IMR-90 (cell line): ENCODE measurements at regions not wholly inside any gene's neighbourhood (a gene's known extent, or its start where the extent isn't known, plus 50 kb on each side); places are given as distances from the start of the nearest gene placed in this dataset.

ENCODE experiments used
- ATAC-seq: fragments of 200-7000 bp; cut with Tn5 transposase; 2 replicates; pipeline ENCODE4 v1.9.1; 2020; ENCODE audit warnings: low read depth, mild to moderate bottlenecking, moderate library complexity
- BruUV-seq: library from RNA; stranded (reverse); fragments of 400-500 nt; replicated peaks from 2 replicates; lab custom pipeline; 2021; lab: Mats Ljungman, UMichigan
- CTCF ChIA-PET: fragments of 300-600 bp; formaldehyde crosslinking; extraction: SDS; loops from one replicate; lab custom pipeline; 2021; ENCODE audit warnings: antibody characterized with exemption; lab: Yijun Ruan, JAX
- POLR2A ChIA-PET: fragments of 300-600 bp; sonication (Branson Sonifier 250); formaldehyde crosslinking; loops from one replicate; lab custom pipeline; 2022; ENCODE audit warnings: antibody characterized with exemption; ENCODE audit not compliant: unreplicated experiment; lab: Charles Lee
- DNase-seq: peaks from one replicate; pipeline ENCODE4 v3.0.0; 2013
- H2AFZ ChIP-seq: replicated peaks from 2 replicates; pipeline ENCODE3; 2013; ENCODE audit warnings: low read length, mild to moderate bottlenecking; ENCODE audit not compliant: poor library complexity
- H2AK5ac ChIP-seq: 2 replicates; pipeline ENCODE4 v1.6.1; 2013; ENCODE audit warnings: low read depth, low read length, inconsistent platforms
- H2AK9ac ChIP-seq: replicated peaks from 2 replicates; pipeline ENCODE3; 2013; ENCODE audit warnings: mild to moderate bottlenecking, low read depth, low read length, moderate library complexity; ENCODE audit not compliant: poor library complexity
- H2BK120ac ChIP-seq: 2 replicates; pipeline ENCODE4 v1.6.1; 2013; ENCODE audit warnings: low read depth, low read length, inconsistent platforms
- H2BK15ac ChIP-seq: 3 replicates; pipeline ENCODE4 v1.6.1; 2013; ENCODE audit warnings: low read depth, low read length, inconsistent platforms
- H2BK20ac ChIP-seq: 2 replicates; pipeline ENCODE4 v1.6.1; 2013; ENCODE audit warnings: low read depth, mild to moderate bottlenecking, inconsistent platforms, low read length, moderate library complexity
- H2BK5ac ChIP-seq: 2 replicates; pipeline ENCODE4 v1.6.1; 2013; ENCODE audit warnings: mild to moderate bottlenecking, low read depth, low read length, inconsistent platforms; ENCODE audit not compliant: poor library complexity, severe bottlenecking
- H3K14ac ChIP-seq: replicated peaks from 2 replicates; pipeline ENCODE4 v1.6.1; 2013; ENCODE audit warnings: low read depth, low read length, inconsistent platforms
- H3K18ac ChIP-seq: 2 replicates; pipeline ENCODE4 v1.6.1; 2013; ENCODE audit warnings: low read depth, low read length, control low read depth
- H3K23ac ChIP-seq: 2 replicates; pipeline ENCODE4 v1.6.1; 2013; ENCODE audit warnings: low read depth, low read length, inconsistent platforms
- H3K27ac ChIP-seq: 2 replicates; pipeline ENCODE4 v1.5.1; 2013; ENCODE audit warnings: mild to moderate bottlenecking, control low read depth, low read length; ENCODE audit not compliant: insufficient read depth
- H3K27me3 ChIP-seq: 2 replicates; pipeline ENCODE4 v1.6.1; 2013; ENCODE audit warnings: low read length; ENCODE audit not compliant: control insufficient read depth, insufficient read depth
- H3K36me3 ChIP-seq: 2 replicates; pipeline ENCODE4 v1.6.1; 2013; ENCODE audit warnings: low read length, mixed read lengths; ENCODE audit not compliant: control insufficient read depth, insufficient read depth
- H3K4ac ChIP-seq: 2 replicates; pipeline ENCODE4 v1.6.1; 2013; ENCODE audit warnings: low read depth, low read length, inconsistent platforms
- H3K4me1 ChIP-seq: 2 replicates; pipeline ENCODE4 v1.6.1; 2013; ENCODE audit warnings: low read length, mixed read lengths; ENCODE audit not compliant: control insufficient read depth, insufficient read depth
- H3K4me2 ChIP-seq: 2 replicates; pipeline ENCODE4 v1.6.1; 2013; ENCODE audit warnings: low read depth, mild to moderate bottlenecking, control low read depth, low read length, moderate library complexity
- H3K4me3 ChIP-seq: 2 replicates; pipeline ENCODE4 v1.5.1; 2013; ENCODE audit warnings: low read depth, mild to moderate bottlenecking, control low read depth, low read length, moderate library complexity; ENCODE audit not compliant: insufficient read depth
- H3K56ac ChIP-seq: 2 replicates; pipeline ENCODE4 v1.6.1; 2013; ENCODE audit warnings: low read length, inconsistent platforms; ENCODE audit not compliant: insufficient read depth; ENCODE audit errors: extremely low read depth
- H3K79me1 ChIP-seq, 2 experiments: 2 replicates each; pipeline ENCODE4 v1.6.1; 2013; ENCODE audit warnings: low read length in 2 of 2, inconsistent platforms in 1 of 2, low read depth in 1 of 2
- H3K9ac ChIP-seq: 2 replicates; pipeline ENCODE4 v1.6.1; 2013; ENCODE audit warnings: low read depth, low read length, control low read depth
- H3K9me1 ChIP-seq: 2 replicates; pipeline ENCODE4 v1.6.1; 2013; ENCODE audit warnings: low read length, inconsistent platforms; ENCODE audit not compliant: insufficient read depth
- H3K9me3 ChIP-seq: 2 replicates; pipeline ENCODE4 v1.6.1; 2013; ENCODE audit warnings: low read length; ENCODE audit not compliant: control insufficient read depth, insufficient read depth
- H4K20me1 ChIP-seq: 2 replicates; pipeline ENCODE4 v1.6.1; 2013; ENCODE audit warnings: low read length, inconsistent platforms; ENCODE audit not compliant: insufficient read depth
- H4K5ac ChIP-seq: 2 replicates; pipeline ENCODE4 v1.6.1; 2013; ENCODE audit warnings: mild to moderate bottlenecking, low read depth, low read length, control low read depth
- H4K8ac ChIP-seq, 2 experiments: 2 replicates each; pipeline ENCODE4 v1.6.1; 2013; ENCODE audit warnings: low read depth in 2 of 2, low read length in 2 of 2, control low read depth in 1 of 2, inconsistent platforms in 1 of 2
- H4K91ac ChIP-seq: 2 replicates; pipeline ENCODE4 v1.6.1; 2013; ENCODE audit warnings: low read depth, low read length, inconsistent platforms; ENCODE audit not compliant: insufficient read depth
- MAFK ChIP-seq: IDR thresholded peaks from 2 replicates; pipeline ENCODE4 v1.6.1; 2012; ENCODE audit warnings: low read depth, low read length, improper control_type of control experiment
- MAZ ChIP-seq: IDR thresholded peaks from 2 replicates; pipeline ENCODE4 v1.6.1; 2012; ENCODE audit warnings: low read depth, mild to moderate bottlenecking, low read length, improper control_type of control experiment, moderate library complexity, borderline replicate concordance
- MXI1 ChIP-seq: IDR thresholded peaks from 2 replicates; pipeline ENCODE4 v1.6.1; 2012; ENCODE audit warnings: low read depth, mild to moderate bottlenecking, low read length, moderate library complexity, borderline replicate concordance
- NFE2L2 ChIP-seq: fragments of 150-350 bp; IDR thresholded peaks from 2 replicates; pipeline ENCODE4 v1.6.1; 2016; ENCODE audit warnings: low read depth, mild to moderate bottlenecking, low read length
- POLR2A ChIP-seq: IDR thresholded peaks from 2 replicates; pipeline ENCODE4 v1.6.1; 2012; ENCODE audit warnings: mild to moderate bottlenecking, low read depth, low read length
- WGBS, 2 experiments: methylation state at CpG; one replicate each; pipeline versions ENCODE4 v1.1.5 to v1.1.7; 2013; ENCODE audit warnings: missing lambda C conversion rate in 2 of 2; ENCODE audit not compliant: insufficient read length in 1 of 2; ENCODE audit errors: extremely low coverage in 2 of 2; 5-methylcytosine and 5-hydroxymethylcytosine counted together
- dilution Hi-C: fragments of 300-500 bp; cut with HindIII; formaldehyde crosslinking; loops from one replicate; pipeline ENCODE4 v1.14.3; 2018; ENCODE audit warnings: low sequenced_read_pairs; ENCODE audit not compliant: unreplicated experiment
- in situ Hi-C: fragments of 300-500 bp; cut with MboI; formaldehyde crosslinking; loops from 3 replicates; pipeline ENCODE4 v1.14.3; 2019; ENCODE audit warnings: low sequenced_read_pairs, inconsistent platforms, mixed read lengths
- intact Hi-C: fragments of 100-400 bp; cut with micrococcal nuclease; formaldehyde crosslinking; loops from 2 replicates; pipeline ENCODE4 v1.10.0; 2022
- TF ChIP-seq, protein P1 (sequence below): conservative IDR thresholded peaks from 2 replicates; pipeline ENCODE4 v1.5.1; 2012; ENCODE audit warnings: mild to moderate bottlenecking, low read depth, low read length, improper control_type of control experiment

DNA sequence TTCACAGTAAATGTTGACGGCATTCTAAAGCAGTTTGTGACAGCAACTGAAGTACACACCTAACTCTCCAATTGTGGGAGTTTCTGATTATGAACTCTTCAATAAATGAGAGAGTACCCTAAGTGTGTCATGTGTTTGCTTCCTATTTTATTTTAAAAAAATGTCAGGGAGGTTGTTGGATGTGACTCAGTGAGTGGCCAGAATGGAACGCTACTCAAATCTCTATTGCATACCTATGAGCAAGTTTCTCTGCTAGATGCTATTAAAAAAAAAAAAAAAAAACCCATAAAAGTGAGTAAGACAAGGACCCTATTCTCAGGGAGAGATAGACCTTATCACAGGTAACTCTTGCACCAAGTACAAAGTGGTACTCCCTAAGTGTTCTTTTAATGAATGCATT lies 256.6 kb downstream of the BTG1 start:
- Histone ChIP-seq H3K79me1 (no peaks in the 10 kb centered on the region), H4K5ac (no peak overlapping the region), H2BK20ac (no peak overlapping the region), H4K20me1 (no peaks in the 10 kb centered on the region), H3K9ac (no peak overlapping the region), H3K18ac (no peak overlapping the region), H3K36me3 (no peaks in the 10 kb centered on the region), H3K27me3 (no peaks in the 10 kb centered on the region), H3K9me3 (no peaks in the 10 kb centered on the region), H3K14ac (no peak overlapping the region), H2AK9ac (no peak overlapping the region), H3K4ac (no peak overlapping the region), H3K23ac (no peak overlapping the region), H3K9me1 (0 out of 2 replicates have a peak, but pooled peaks cover 2% of the 10 kb centered on the region), H2BK5ac (no peak overlapping the region), H2AFZ (no peak overlapping the region), H2BK120ac (no peak overlapping the region), H2BK15ac (no peak overlapping the region), H2AK5ac (no peak overlapping the region), H4K91ac (no peak overlapping the region), H3K56ac (no peak overlapping the region), H4K8ac (no peak overlapping the region), H3K4me1 (peaks cover 2% of the 10 kb centered on the region; the same call in 1 of the 2 replicates), H3K27ac (no peak overlapping the region), H3K4me2 (no peak overlapping the region), H3K4me3 (no peak overlapping the region)
- TF ChIP-seq MAZ = no peak
- TF ChIP-seq POLR2A = no peak
- no peak for TF ChIP-seq MAFK
- TF ChIP-seq MXI1 = no peak
- TF ChIP-seq NFE2L2 = no peak
- TF ChIP-seq, protein P1, sequence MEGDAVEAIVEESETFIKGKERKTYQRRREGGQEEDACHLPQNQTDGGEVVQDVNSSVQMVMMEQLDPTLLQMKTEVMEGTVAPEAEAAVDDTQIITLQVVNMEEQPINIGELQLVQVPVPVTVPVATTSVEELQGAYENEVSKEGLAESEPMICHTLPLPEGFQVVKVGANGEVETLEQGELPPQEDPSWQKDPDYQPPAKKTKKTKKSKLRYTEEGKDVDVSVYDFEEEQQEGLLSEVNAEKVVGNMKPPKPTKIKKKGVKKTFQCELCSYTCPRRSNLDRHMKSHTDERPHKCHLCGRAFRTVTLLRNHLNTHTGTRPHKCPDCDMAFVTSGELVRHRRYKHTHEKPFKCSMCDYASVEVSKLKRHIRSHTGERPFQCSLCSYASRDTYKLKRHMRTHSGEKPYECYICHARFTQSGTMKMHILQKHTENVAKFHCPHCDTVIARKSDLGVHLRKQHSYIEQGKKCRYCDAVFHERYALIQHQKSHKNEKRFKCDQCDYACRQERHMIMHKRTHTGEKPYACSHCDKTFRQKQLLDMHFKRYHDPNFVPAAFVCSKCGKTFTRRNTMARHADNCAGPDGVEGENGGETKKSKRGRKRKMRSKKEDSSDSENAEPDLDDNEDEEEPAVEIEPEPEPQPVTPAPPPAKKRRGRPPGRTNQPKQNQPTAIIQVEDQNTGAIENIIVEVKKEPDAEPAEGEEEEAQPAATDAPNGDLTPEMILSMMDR = no peak
- no CpG with 5 or more reads among the region's 2 CpGs for WGBS, 2 experiments
- dilution Hi-C loops (no loop called here), in situ Hi-C loops (no loop called here), intact Hi-C loops (loop anchor here (10.0 kb wide), 1 partner anchor 1956 kb away; no protein-coding TSS in a partner anchor)
- CTCF ChIA-PET = no interaction called here
- no peak for DNase-seq
- no TSS peak for BruUV-seq
- POLR2A ChIA-PET = no interaction called here
- ATAC-seq = no peak
